Smooth muscle cell (in vitro differentiated cells): ENCODE measurements at regions not wholly inside any gene's neighbourhood (a gene's known extent, or its start where the extent isn't known, plus 50 kb on each side); places are given as distances from the start of the nearest gene placed in this dataset. TPM values are rescaled to one million over a fixed set of nuclear protein-coding genes. Genes with fewer than 3 reads are reported as not detected.

ENCODE experiments used
- DNase-seq: peaks from one replicate; lab custom pipeline; 2025; ENCODE audit not compliant: unreplicated experiment; lab: John Stamatoyannopoulos, UW
- H2AFZ ChIP-seq: fragments of 200-600 bp; sonication (generic); 2 replicates; pipeline ENCODE4 v1.6.0; 2016; ENCODE audit warnings: antibody characterized with exemption, low read depth, mild to moderate bottlenecking
- H3F3A ChIP-seq: fragments of 200-600 bp; sonication (generic); 2 replicates; pipeline ENCODE4 v1.6.0; 2017; ENCODE audit warnings: antibody characterized with exemption, low read depth
- H3K27ac ChIP-seq: fragments of 200-600 bp; sonication (generic); 2 replicates; pipeline ENCODE4 v1.5.1; 2016; ENCODE audit warnings: low read depth, mild to moderate bottlenecking
- H3K27me3 ChIP-seq: fragments of 200-600 bp; sonication (generic); 2 replicates; pipeline ENCODE4 v1.6.1; 2016; ENCODE audit warnings: low read depth, mild to moderate bottlenecking
- H3K36me3 ChIP-seq: fragments of 200-600 bp; sonication (generic); 2 replicates; pipeline ENCODE4 v1.5.1; 2016; ENCODE audit warnings: low read depth
- H3K4me1 ChIP-seq: fragments of 200-600 bp; sonication (generic); 2 replicates; pipeline ENCODE4 v1.5.1; 2016; ENCODE audit warnings: low read depth
- H3K4me2 ChIP-seq: fragments of 200-600 bp; sonication (generic); 2 replicates; pipeline ENCODE4 v1.6.0; 2016; ENCODE audit warnings: mild to moderate bottlenecking
- H3K4me3 ChIP-seq: fragments of 200-600 bp; sonication (generic); 2 replicates; pipeline ENCODE4 v1.5.1; 2016; ENCODE audit warnings: mild to moderate bottlenecking
- H3K79me2 ChIP-seq: fragments of 200-600 bp; sonication (generic); 2 replicates; pipeline ENCODE4 v1.6.0; 2016; ENCODE audit warnings: low read depth, mild to moderate bottlenecking
- H3K9ac ChIP-seq: fragments of 200-600 bp; sonication (generic); 2 replicates; pipeline ENCODE4 v1.6.0; 2016; ENCODE audit warnings: low read depth
- H3K9me3 ChIP-seq: fragments of 200-600 bp; sonication (generic); replicated peaks from 2 replicates; pipeline ENCODE4 v1.5.1; 2016; ENCODE audit warnings: low read depth
- H4K20me1 ChIP-seq: fragments of 200-600 bp; sonication (generic); 2 replicates; pipeline ENCODE4 v1.6.0; 2016; ENCODE audit warnings: low read depth
- WGBS: methylation state at CpG from one replicate; pipeline ENCODE4 v1.1.7; 2016; ENCODE audit warnings: low lambda C conversion rate; 5-methylcytosine and 5-hydroxymethylcytosine counted together
- small RNA-seq: library from RNA; depleted of rRNA; stranded (forward); fragments of <200 nt; gene quantifications from one replicate; pipeline ENCODE3, GENCODE V24; 2014
- TF ChIP-seq, protein P1 (sequence below): fragments of 200-600 bp; sonication (generic); IDR thresholded peaks from 2 replicates; pipeline ENCODE4 v1.5.1; 2017; ENCODE audit warnings: borderline replicate concordance, mild to moderate bottlenecking, antibody characterized with exemption; ENCODE audit not compliant: insufficient read depth, poor library complexity, severe bottlenecking

- H3K79me2 ChIP-seq = no peaks in the 10 kb centered on the region
- H3K4me3 ChIP-seq = no peak overlapping the region
- H3K4me1 ChIP-seq = no peaks in the 10 kb centered on the region
- no peak for DNase-seq
- no peaks in the 10 kb centered on the region for H3F3A ChIP-seq
- no peaks in the 10 kb centered on the region for H3K27me3 ChIP-seq
- TF ChIP-seq, protein P1, sequence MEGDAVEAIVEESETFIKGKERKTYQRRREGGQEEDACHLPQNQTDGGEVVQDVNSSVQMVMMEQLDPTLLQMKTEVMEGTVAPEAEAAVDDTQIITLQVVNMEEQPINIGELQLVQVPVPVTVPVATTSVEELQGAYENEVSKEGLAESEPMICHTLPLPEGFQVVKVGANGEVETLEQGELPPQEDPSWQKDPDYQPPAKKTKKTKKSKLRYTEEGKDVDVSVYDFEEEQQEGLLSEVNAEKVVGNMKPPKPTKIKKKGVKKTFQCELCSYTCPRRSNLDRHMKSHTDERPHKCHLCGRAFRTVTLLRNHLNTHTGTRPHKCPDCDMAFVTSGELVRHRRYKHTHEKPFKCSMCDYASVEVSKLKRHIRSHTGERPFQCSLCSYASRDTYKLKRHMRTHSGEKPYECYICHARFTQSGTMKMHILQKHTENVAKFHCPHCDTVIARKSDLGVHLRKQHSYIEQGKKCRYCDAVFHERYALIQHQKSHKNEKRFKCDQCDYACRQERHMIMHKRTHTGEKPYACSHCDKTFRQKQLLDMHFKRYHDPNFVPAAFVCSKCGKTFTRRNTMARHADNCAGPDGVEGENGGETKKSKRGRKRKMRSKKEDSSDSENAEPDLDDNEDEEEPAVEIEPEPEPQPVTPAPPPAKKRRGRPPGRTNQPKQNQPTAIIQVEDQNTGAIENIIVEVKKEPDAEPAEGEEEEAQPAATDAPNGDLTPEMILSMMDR = no peak
- no peak overlapping the region for H3K4me2 ChIP-seq
- H2AFZ ChIP-seq = no peak overlapping the region
- no peaks in the 10 kb centered on the region for H4K20me1 ChIP-seq
- no peak overlapping the region for H3K27ac ChIP-seq
- no peak overlapping the region for H3K9ac ChIP-seq
- H3K9me3 ChIP-seq = no peaks in the 10 kb centered on the region
- 87% methylated on average over 1 of the region's 1 CpG for WGBS
- no peaks in the 10 kb centered on the region for H3K36me3 ChIP-seq
Observed at GRCh38 chr6:109221543-109222195, 126.4 kb downstream of the CEP57L1 start.

Small RNA genes in the stretch of these regions (small RNA-seq; reads per million reads assigned to genes)
- gene AL359711.1 (not detected), gene RNY3P11 (not detected)
